Adrenal gland (tissue), 9 donors: ENCODE measurements at regions not wholly inside any gene's neighbourhood (a gene's known extent, or its start where the extent isn't known, plus 50 kb on each side); places are given as distances from the start of the nearest gene placed in this dataset.
"Not testable (repeated sequence)": the region's sequence is repeated elsewhere in the genome, so short reads cannot be mapped to it uniquely, and the experiment has no call there.

Experiments used
- DNase-seq, 7 donors: peaks; one replicate each; pipeline ENCODE4 v3.0.0-alpha.2; 2019 to 2020
- H3K27ac ChIP-seq, 5 donors: fragments of 200-600 bp; sonication (generic) in 4 of 5; 1 replicate in 3 of 5; 2 replicates in 2 of 5; pipeline versions ENCODE4 v1.5.1 to v1.8.0; 2016 to 2020; ENCODE audit warnings: mild to moderate bottlenecking in 1 of 5
- H3K27me3 ChIP-seq: fragments of 200-600 bp; 2 replicates; pipeline ENCODE4 v1.8.0; 2021
- H3K36me3 ChIP-seq, 2 donors: fragments of 200-600 bp; replicated peaks in 1 of 2; 1 replicate in 1 of 2; 2 replicates in 1 of 2; pipeline versions ENCODE4 v1.5.1 to v1.8.0; 2018 to 2022
- H3K4me1 ChIP-seq, 2 donors: fragments of 200-600 bp; replicated peaks in 1 of 2; 1 replicate in 1 of 2; 2 replicates in 1 of 2; pipeline versions ENCODE4 v1.5.1 to v1.8.0; 2018 to 2021
- H3K4me3 ChIP-seq, 4 donors: fragments of 200-600 bp; sonication (generic) in 3 of 4; one replicate each; pipeline ENCODE4 v1.5.1; 2016 to 2018
- H3K9me3 ChIP-seq, 3 donors: fragments of 200-600 bp; sonication (generic) in 1 of 3; replicated peaks in 1 of 3; 1 replicate in 2 of 3; 2 replicates in 1 of 3; pipeline versions ENCODE4 v1.5.1 to v1.8.0; 2016 to 2021
- CTCF ChIP-seq, 6 experiments: fragments of 450-650 bp in 4 of 6; fragments of 200-600 bp in 2 of 6; sonication (generic) in 1 of 6; IDR thresholded peaks; 1 replicate in 5 of 6; 2 replicates in 1 of 6; pipeline versions ENCODE4 v1.5.1 to v1.8.0; 2016 to 2021; ENCODE audit warnings: antibody characterized with exemption in 6 of 6, mild to moderate bottlenecking in 2 of 6, moderate library complexity in 1 of 6
- POLR2A ChIP-seq, 2 donors: fragments of 450-650 bp; IDR thresholded peaks; one replicate each; pipeline ENCODE4 v1.6.1; 2017; ENCODE audit warnings: antibody characterized with exemption in 2 of 2, mild to moderate bottlenecking in 2 of 2, moderate library complexity in 1 of 2
- WGBS, 4 donors: extraction: QIAGEN DNeasy Blood & Tissue Kit in 2 of 4; methylation state at CpG; one replicate each; pipeline versions ENCODE4 v1.1.5 to v1.1.7; 2013 to 2017; 5-methylcytosine and 5-hydroxymethylcytosine counted together
- intact Hi-C, 2 donors: fragments of 100-400 bp; cut with DNase I; formaldehyde crosslinking; loops; one replicate each; pipeline versions ENCODE4 v1.14.1 to v1.15.0; 2022 to 2023
- donor health status: healthy with polysubstance abuse.
- donor health status: Bipolar disorder and iron deficiency.
- donor health status: DM: yes; HTN: yes; CAD: no.
- donor health status: DM: no; HTN: no; CAD: no.
- donor health status: DM: no; HTN: no; CAD: no.

- no peaks in the 10 kb centered on the region for H3K4me1 ChIP-seq
- intact Hi-C loops, result no loop called here
- TF ChIP-seq POLR2A (IDR thresholded peaks at IDR 0.05) (no peak), CTCF (IDR thresholded peaks at IDR 0.05) (no peak)
- no peaks in the 10 kb centered on the region for H3K9me3 ChIP-seq
- no peak for DNase-seq
- no peak overlapping the region for H3K27ac ChIP-seq
- H3K4me3 ChIP-seq, result no peak overlapping the region
- H3K27me3 ChIP-seq, result no peaks in the 10 kb centered on the region
- no peaks in the 10 kb centered on the region for H3K36me3 ChIP-seq
These were observed 1596.7 kb upstream of the PRMT6 start for GRCh38 chr1:105459759-105460158.

- intact Hi-C loops, result no loop called here
- Histone ChIP-seq H3K4me3 (no peak overlapping the region), H3K4me1 (no peaks in the 10 kb centered on the region), H3K27me3 (no peaks in the 10 kb centered on the region), H3K9me3 (no peaks in the 10 kb centered on the region), H3K27ac (no peak overlapping the region), H3K36me3 (no peaks in the 10 kb centered on the region)
- 67 to 76% (median 70%) methylated on average over 2 of the region's 2 CpGs for WGBS, 4 donors
- DNase-seq, result no peak
- TF ChIP-seq POLR2A (IDR thresholded peaks at IDR 0.05) (no peak), CTCF (IDR thresholded peaks at IDR 0.05) (no peak)
These were observed 1594.2 kb upstream of the PRMT6 start for GRCh38 chr1:105462308-105462707.

GRCh38 chr1:105467549-105467948 is 1588.9 kb upstream of the PRMT6 start:
- H3K4me1 ChIP-seq, result no peaks in the 10 kb centered on the region
- no peaks in the 10 kb centered on the region for H3K9me3 ChIP-seq
- intact Hi-C loops, result no loop called here
- DNase-seq, result no peak
- no peak overlapping the region for H3K4me3 ChIP-seq
- no peak for TF ChIP-seq POLR2A (IDR thresholded peaks at IDR 0.05)
- TF ChIP-seq CTCF (IDR thresholded peaks at IDR 0.05), result no peak
- no peaks in the 10 kb centered on the region for H3K27me3 ChIP-seq
- H3K27ac ChIP-seq, result no peak overlapping the region
- no peaks in the 10 kb centered on the region for H3K36me3 ChIP-seq

- H3K4me1 ChIP-seq, H3K27me3 ChIP-seq, H3K36me3 ChIP-seq, H3K27ac ChIP-seq, H3K9me3 ChIP-seq, H3K4me3 ChIP-seq, intact Hi-C loops: not testable (repeated sequence)
- 38 to 68% (median 49%) methylated on average over 7 of the region's 7 CpGs for WGBS, 4 donors
- DNase-seq, result peak in 4 of 7 donors; percentile 11 to 31 (median 26)
These were observed 1585.9 kb upstream of the PRMT6 start for GRCh38 chr1:105470541-105470940.

GRCh38 chr1:105483436-105483835 is 1573.0 kb upstream of the PRMT6 start:
- Histone ChIP-seq H3K27ac (no peak overlapping the region), H3K4me3 (no peak overlapping the region), H3K4me1 (no peaks in the 10 kb centered on the region), H3K36me3 (no peaks in the 10 kb centered on the region), H3K9me3 (no peaks in the 10 kb centered on the region), H3K27me3 (no peaks in the 10 kb centered on the region)
- no peak for DNase-seq
- TF ChIP-seq CTCF (IDR thresholded peaks at IDR 0.05) (no peak), POLR2A (IDR thresholded peaks at IDR 0.05) (no peak)
- intact Hi-C loops, result no loop called here
